HG02970 (cell line): ENCODE measurements at regions not wholly inside any gene's neighbourhood (a gene's known extent, or its start where the extent isn't known, plus 50 kb on each side); places are given as distances from the start of the nearest gene placed in this dataset.

Experiments used
- ATAC-seq: cut with Tn5 transposase; IDR thresholded peaks from one replicate; pipeline ENCODE4 v1.9.1; 2021; ENCODE audit warnings: mild to moderate bottlenecking, moderate library complexity, moderate number of reproducible peaks; ENCODE audit not compliant: unreplicated experiment, low FRiP score

- no peak for ATAC-seq
These were observed 732.1 kb upstream of the NR2F2 start for GRCh38 chr15:95598251-95598855.

GRCh38 chr15:95600367-95600766, 730.1 kb upstream of the NR2F2 start:
- ATAC-seq, result no peak

GRCh38 chr15:95600884-95601283, 729.6 kb upstream of the NR2F2 start:
- no peak for ATAC-seq

- no peak for ATAC-seq
These were observed 729.0 kb upstream of the NR2F2 start for GRCh38 chr15:95601525-95601924.

GRCh38 chr15:95603802-95604201, 726.7 kb upstream of the NR2F2 start:
- ATAC-seq, result no peak

- no peak for ATAC-seq
These were observed 725.9 kb upstream of the NR2F2 start for GRCh38 chr15:95604634-95605036.

- ATAC-seq, result no peak
These were observed 725.4 kb upstream of the NR2F2 start for GRCh38 chr15:95605098-95605497.

- no peak for ATAC-seq
These were observed 723.9 kb upstream of the NR2F2 start for GRCh38 chr15:95606551-95606950.

GRCh38 chr15:95608371-95608770, 722.1 kb upstream of the NR2F2 start:
- no peak for ATAC-seq

GRCh38 chr15:95609096-95609495, 721.4 kb upstream of the NR2F2 start:
- no peak for ATAC-seq

- no peak for ATAC-seq
These were observed 719.6 kb upstream of the NR2F2 start for GRCh38 chr15:95610945-95611344.

- ATAC-seq, result no peak
These were observed 715.1 kb upstream of the NR2F2 start for GRCh38 chr15:95615436-95615835.

GRCh38 chr15:95616306-95616705, 714.2 kb upstream of the NR2F2 start:
- ATAC-seq, result no peak

GRCh38 chr15:95620934-95621579, 709.4 kb upstream of the NR2F2 start:
- no peak for ATAC-seq

- no peak for ATAC-seq
These were observed 707.7 kb upstream of the NR2F2 start for GRCh38 chr15:95622843-95623242.

GRCh38 chr15:95624100-95624499, 706.4 kb upstream of the NR2F2 start:
- ATAC-seq, result no peak

GRCh38 chr15:95624616-95625361, 705.7 kb upstream of the NR2F2 start:
- no peak for ATAC-seq

GRCh38 chr15:95626501-95627361, 703.8 kb upstream of the NR2F2 start:
- no peak for ATAC-seq

- no peak for ATAC-seq
These were observed 700.9 kb upstream of the NR2F2 start for GRCh38 chr15:95629503-95630168.

- no peak for ATAC-seq
These were observed 699.8 kb upstream of the NR2F2 start for GRCh38 chr15:95630683-95631082.
